ENCODE measurements at regions not wholly inside any gene's neighbourhood (a gene's known extent, or its start where the extent isn't known, plus 50 kb on each side); places are given as distances from the start of the nearest gene placed in this dataset.

GRCh38 chr3:112693186-112693585 is 52.2 kb upstream of the CCDC80 start:
- Histone ChIP-seq H3K9me3 (no peaks in the 10 kb centered on the region), H3K27ac (ENCODE audit: low read length) (no peak overlapping the region), H3K27me3 (replicated peaks in 1 of 2; ENCODE audit: control insufficient read depth in 2 of 2, extremely low read depth in 1 of 2, insufficient read depth in 2 of 2, low read length in 1 of 2) (peaks cover 0 to 6% of the 10 kb centered on the region in 2 experiments), H3K4me1 (ENCODE audit: control insufficient read depth in 1 of 2, extremely low read depth in 1 of 2, insufficient read depth in 2 of 2, low read length in 2 of 2) (peaks cover 0 to 4% of the 10 kb centered on the region in 2 experiments), H3K36me3 (ENCODE audit: control insufficient read depth in 2 of 2, extremely low read depth in 1 of 2, insufficient read depth in 1 of 2, low read length in 1 of 2) (no peaks in the 10 kb centered on the region), H3K4me3 (ENCODE audit: control insufficient read depth in 1 of 2, extremely low read depth in 1 of 2, low read length in 1 of 2) (no peak overlapping the region)
- no peak overlapping the region for H3K4me3 Mint-ChIP-seq
- H3K9me3 Mint-ChIP-seq = no peaks in the 10 kb centered on the region
- WGBS (ENCODE audit: insufficient coverage) = 100% methylated on average over 4 of the region's 4 CpGs
- no peak for DNase-seq
- H3K27me3 Mint-ChIP-seq = peaks cover 0 to 3% of the 10 kb centered on the region in 2 donors
- no peak for ATAC-seq (replicated peaks in 1 of 4)
- peaks cover 7 to 11% (median 10%) of the 10 kb centered on the region in 3 donors for H3K4me1 Mint-ChIP-seq
- POLR2A ChIA-PET = no interaction called here
- H3K36me3 Mint-ChIP-seq = no peaks in the 10 kb centered on the region
- CTCF ChIA-PET = no interaction called here
- no peak overlapping the region for H3K27ac Mint-ChIP-seq

All from T-cell (primary cell).